SK-N-SH (cell line): ENCODE measurements at regions not wholly inside any gene's neighbourhood (a gene's known extent, or its start where the extent isn't known, plus 50 kb on each side); places are given as distances from the start of the nearest gene placed in this dataset.
A peak's percentile ranks its signal among the peaks of the same experiment; 100 is the strongest.

Source experiments
- CTCF ChIA-PET: fragments of 300-600, 350-600 bp; formaldehyde crosslinking; extraction: SDS; loops from one replicate; lab custom pipeline; 2021; lab: Yijun Ruan, JAX
- POLR2A ChIA-PET: fragments of 350-600 bp; sonication (Branson Sonifier 250); formaldehyde crosslinking; extraction: SDS; loops from one replicate; lab custom pipeline; 2020; ENCODE audit warnings: antibody characterized with exemption, inconsistent platforms; lab: Yijun Ruan, JAX
- DNase-seq: peaks from one replicate; pipeline ENCODE4 v3.0.0; 2012
- H2AFZ ChIP-seq: fragments of 200-600 bp; sonication (generic); 2 replicates; pipeline ENCODE4 v1.8.1; 2016; ENCODE audit warnings: antibody characterized with exemption, mild to moderate bottlenecking, low read depth
- H3F3A ChIP-seq: fragments of 200-600 bp; sonication (generic); replicated peaks from 2 replicates; pipeline ENCODE3; 2016; ENCODE audit warnings: antibody characterized with exemption, mild to moderate bottlenecking; ENCODE audit not compliant: insufficient read depth
- H3K27ac ChIP-seq, 2 experiments: fragments of 200-500 bp in 1 of 2; fragments of 200-600 bp in 1 of 2; sonication (Bioruptor generic) in 1 of 2; sonication (generic), shearing (Covaris generic) in 1 of 2; 2 replicates each; pipeline versions ENCODE4 v1.5.1 to v1.6.1; 2014 to 2016; ENCODE audit warnings: low read depth in 2 of 2, inconsistent platforms in 1 of 2, low read length in 1 of 2, mild to moderate bottlenecking in 1 of 2, mixed read lengths in 1 of 2
- H3K27me3 ChIP-seq: fragments of 200-600 bp; sonication (generic), shearing (Covaris generic); 2 replicates; pipeline ENCODE4 v1.6.1; 2016; ENCODE audit warnings: mixed run types; ENCODE audit not compliant: insufficient read depth
- H3K36me3 ChIP-seq, 2 experiments: fragments of 200-500 bp in 1 of 2; fragments of 200-600 bp in 1 of 2; sonication (Bioruptor generic) in 1 of 2; sonication (generic) in 1 of 2; replicated peaks in 1 of 2; 2 replicates each; pipeline versions ENCODE3 to v1.5.1; 2014 to 2016; ENCODE audit warnings: low read length in 1 of 2, mild to moderate bottlenecking in 1 of 2; ENCODE audit not compliant: insufficient read depth in 2 of 2, control insufficient read depth in 1 of 2
- H3K4me1 ChIP-seq, 2 experiments: fragments of 200-500 bp in 1 of 2; fragments of 200-600 bp in 1 of 2; sonication (Bioruptor generic) in 1 of 2; sonication (generic), shearing (Covaris generic) in 1 of 2; 2 replicates each; pipeline versions ENCODE4 v1.5.1 to v1.6.1; 2014 to 2016; ENCODE audit warnings: low read depth in 1 of 2, low read length in 1 of 2, mixed run types in 1 of 2; ENCODE audit not compliant: insufficient read depth in 2 of 2, control insufficient read depth in 1 of 2
- H3K4me2 ChIP-seq: fragments of 200-600 bp; sonication (generic), shearing (Covaris generic); 2 replicates; pipeline ENCODE4 v1.6.1; 2017; ENCODE audit warnings: mixed run types
- H3K4me3 ChIP-seq, 2 experiments: fragments of 200-500 bp in 1 of 2; fragments of 200-600 bp in 1 of 2; sonication (Bioruptor generic) in 1 of 2; sonication (generic), shearing (Covaris generic) in 1 of 2; 2 replicates each; pipeline versions ENCODE4 v1.5.1 to v1.8.1; 2014 to 2016; ENCODE audit warnings: low read depth in 2 of 2, inconsistent platforms in 1 of 2, low read length in 1 of 2, mild to moderate bottlenecking in 1 of 2, mixed read lengths in 1 of 2, moderate library complexity in 1 of 2
- H3K79me2 ChIP-seq: fragments of 200-600 bp; sonication (generic); 2 replicates; pipeline ENCODE4 v1.8.1; 2017; ENCODE audit warnings: mild to moderate bottlenecking; ENCODE audit not compliant: insufficient read depth
- H3K9ac ChIP-seq: fragments of 200-600 bp; sonication (generic); 2 replicates; pipeline ENCODE4 v1.6.1; 2017; ENCODE audit warnings: mixed run types
- H3K9me2 ChIP-seq: fragments of 200-600 bp; sonication (generic); 2 replicates; pipeline ENCODE4 v1.6.1; 2017; ENCODE audit warnings: mixed run types
- H3K9me3 ChIP-seq: fragments of 200-600 bp; sonication (generic); 2 replicates; pipeline ENCODE4 v1.6.1; 2017; ENCODE audit warnings: mixed run types, mild to moderate bottlenecking, moderate library complexity
- H4K20me1 ChIP-seq: fragments of 200-600 bp; sonication (generic); 2 replicates; pipeline ENCODE4 v1.6.1; 2017; ENCODE audit warnings: mild to moderate bottlenecking, mixed run types; ENCODE audit not compliant: insufficient read depth
- CTCF ChIP-seq: fragments of 200-600 bp; sonication (generic); IDR thresholded peaks from 2 replicates; pipeline ENCODE4 v1.6.1; 2017; ENCODE audit warnings: antibody characterized with exemption, mild to moderate bottlenecking, moderate library complexity
- ELF1 ChIP-seq: IDR thresholded peaks from 2 replicates; pipeline ENCODE4 v1.4.0; 2012
- EZH2phosphoT487 ChIP-seq: fragments of 200-600 bp; sonication (generic); IDR thresholded peaks from 2 replicates; pipeline ENCODE4 v1.6.1; 2017; ENCODE audit warnings: low read depth, mixed run types, mild to moderate bottlenecking, antibody characterized with exemption, moderate library complexity, borderline replicate concordance
- FOXJ3 ChIP-seq: sonication (generic); formaldehyde crosslinking; IDR thresholded peaks from 2 replicates; pipeline ENCODE4 v1.5.1; 2020; ENCODE audit warnings: mild to moderate bottlenecking, missing genetic modification reagents
- GATA2 ChIP-seq: sonication (generic); formaldehyde crosslinking; IDR thresholded peaks from 2 replicates; pipeline ENCODE4 v1.5.0; 2020; ENCODE audit warnings: mild to moderate bottlenecking, missing genetic modification reagents
- JUND ChIP-seq: IDR thresholded peaks from 2 replicates; pipeline ENCODE4 v1.4.0; 2012
- RFX5 ChIP-seq: IDR thresholded peaks from 2 replicates; pipeline ENCODE4 v1.6.1; 2012; ENCODE audit warnings: mild to moderate bottlenecking, improper control_type of control experiment, low read length
- RXRA ChIP-seq: IDR thresholded peaks from 2 replicates; pipeline ENCODE4 v1.4.0; 2012; ENCODE audit warnings: low read depth, mild to moderate bottlenecking, borderline replicate concordance
- TAF1 ChIP-seq: IDR thresholded peaks from 2 replicates; pipeline ENCODE4 v1.6.1; 2012; ENCODE audit warnings: low read depth, mild to moderate bottlenecking, low read length, moderate library complexity, borderline replicate concordance
- TEAD4 ChIP-seq: IDR thresholded peaks from 2 replicates; pipeline ENCODE4 v1.4.0; 2012; ENCODE audit warnings: mild to moderate bottlenecking, borderline replicate concordance; ENCODE audit not compliant: insufficient read depth
- USF2 ChIP-seq: fragments of 150-350 bp; IDR thresholded peaks from 2 replicates; pipeline ENCODE4 v1.6.1; 2017; ENCODE audit warnings: antibody characterized with exemption, low read length, low read depth, borderline replicate concordance
- WGBS: methylation state at CpG from one replicate; pipeline ENCODE4 v1.1.6; 2017; ENCODE audit warnings: low lambda C conversion rate; 5-methylcytosine and 5-hydroxymethylcytosine counted together
- TF ChIP-seq, protein P1 (sequence below): IDR thresholded peaks from 2 replicates; pipeline ENCODE4 v1.6.1; 2012; ENCODE audit warnings: mild to moderate bottlenecking, low read depth, low read length, moderate library complexity
- TF ChIP-seq, protein P2 (sequence below): IDR thresholded peaks from 2 replicates; pipeline ENCODE4; 2012

GRCh38 chr1:47644212-47644573, 206.3 kb downstream of the FOXD2 start:
- DNase-seq = peak; percentile 36
- Histone ChIP-seq H3K9me3 (no peaks in the 10 kb centered on the region), H3K4me2 (no peak overlapping the region), H2AFZ (no peak overlapping the region), H3K9me2 (no peaks in the 10 kb centered on the region), H3K27me3 (peaks cover 8% of the 10 kb centered on the region; the same call in 1 of the 2 replicates), H3K79me2 (no peaks in the 10 kb centered on the region), H4K20me1 (no peaks in the 10 kb centered on the region), H3K36me3 (no peaks in the 10 kb centered on the region), H3F3A (no peaks in the 10 kb centered on the region), H3K9ac (no peak overlapping the region), H3K4me3 (no peak overlapping the region), H3K4me1 (peaks cover 0 to 9% of the 10 kb centered on the region in 2 experiments; a peak in 1 of 4 replicates), H3K27ac (no peak overlapping the region)
- WGBS = 56% methylated on average over 5 of the region's 5 CpGs
- POLR2A ChIA-PET = no interaction called here
- CTCF ChIA-PET = interaction anchor here (0.9 to 1.1 kb wide), 2 partner anchors 61 to 213 kb away, joined by 3 to 4 read pairs; no protein-coding TSS in a partner anchor
- TF ChIP-seq FOXJ3 (CRISPR knock-in tag) (no peak), RFX5 (no peak), GATA2 (CRISPR knock-in tag) (no peak), JUND (no peak), EZH2phosphoT487 (no peak)
- TF ChIP-seq, protein P1, sequence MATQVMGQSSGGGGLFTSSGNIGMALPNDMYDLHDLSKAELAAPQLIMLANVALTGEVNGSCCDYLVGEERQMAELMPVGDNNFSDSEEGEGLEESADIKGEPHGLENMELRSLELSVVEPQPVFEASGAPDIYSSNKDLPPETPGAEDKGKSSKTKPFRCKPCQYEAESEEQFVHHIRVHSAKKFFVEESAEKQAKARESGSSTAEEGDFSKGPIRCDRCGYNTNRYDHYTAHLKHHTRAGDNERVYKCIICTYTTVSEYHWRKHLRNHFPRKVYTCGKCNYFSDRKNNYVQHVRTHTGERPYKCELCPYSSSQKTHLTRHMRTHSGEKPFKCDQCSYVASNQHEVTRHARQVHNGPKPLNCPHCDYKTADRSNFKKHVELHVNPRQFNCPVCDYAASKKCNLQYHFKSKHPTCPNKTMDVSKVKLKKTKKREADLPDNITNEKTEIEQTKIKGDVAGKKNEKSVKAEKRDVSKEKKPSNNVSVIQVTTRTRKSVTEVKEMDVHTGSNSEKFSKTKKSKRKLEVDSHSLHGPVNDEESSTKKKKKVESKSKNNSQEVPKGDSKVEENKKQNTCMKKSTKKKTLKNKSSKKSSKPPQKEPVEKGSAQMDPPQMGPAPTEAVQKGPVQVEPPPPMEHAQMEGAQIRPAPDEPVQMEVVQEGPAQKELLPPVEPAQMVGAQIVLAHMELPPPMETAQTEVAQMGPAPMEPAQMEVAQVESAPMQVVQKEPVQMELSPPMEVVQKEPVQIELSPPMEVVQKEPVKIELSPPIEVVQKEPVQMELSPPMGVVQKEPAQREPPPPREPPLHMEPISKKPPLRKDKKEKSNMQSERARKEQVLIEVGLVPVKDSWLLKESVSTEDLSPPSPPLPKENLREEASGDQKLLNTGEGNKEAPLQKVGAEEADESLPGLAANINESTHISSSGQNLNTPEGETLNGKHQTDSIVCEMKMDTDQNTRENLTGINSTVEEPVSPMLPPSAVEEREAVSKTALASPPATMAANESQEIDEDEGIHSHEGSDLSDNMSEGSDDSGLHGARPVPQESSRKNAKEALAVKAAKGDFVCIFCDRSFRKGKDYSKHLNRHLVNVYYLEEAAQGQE = no peak
- TF ChIP-seq, protein P2, sequence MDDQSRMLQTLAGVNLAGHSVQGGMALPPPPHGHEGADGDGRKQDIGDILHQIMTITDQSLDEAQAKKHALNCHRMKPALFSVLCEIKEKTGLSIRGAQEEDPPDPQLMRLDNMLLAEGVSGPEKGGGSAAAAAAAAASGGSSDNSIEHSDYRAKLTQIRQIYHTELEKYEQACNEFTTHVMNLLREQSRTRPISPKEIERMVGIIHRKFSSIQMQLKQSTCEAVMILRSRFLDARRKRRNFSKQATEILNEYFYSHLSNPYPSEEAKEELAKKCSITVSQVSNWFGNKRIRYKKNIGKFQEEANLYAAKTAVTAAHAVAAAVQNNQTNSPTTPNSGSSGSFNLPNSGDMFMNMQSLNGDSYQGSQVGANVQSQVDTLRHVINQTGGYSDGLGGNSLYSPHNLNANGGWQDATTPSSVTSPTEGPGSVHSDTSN = no peak

- Histone ChIP-seq H3K36me3 (no peaks in the 10 kb centered on the region), H3K27ac (no peak overlapping the region), H3K79me2 (no peaks in the 10 kb centered on the region), H3K9me3 (no peaks in the 10 kb centered on the region), H3F3A (peaks cover 3% of the 10 kb centered on the region), H3K27me3 (peaks cover 8% of the 10 kb centered on the region; the same call in 1 of the 2 replicates), H3K4me3 (no peak overlapping the region), H3K9ac (no peak overlapping the region), H3K4me1 (peaks cover 0 to 7% of the 10 kb centered on the region in 2 experiments; a peak in 1 of 4 replicates), H3K9me2 (no peaks in the 10 kb centered on the region), H2AFZ (no peak overlapping the region), H3K4me2 (no peak overlapping the region), H4K20me1 (no peaks in the 10 kb centered on the region)
- CTCF ChIA-PET = interaction anchor here (1.1 kb wide), 1 partner anchor 60 kb away, joined by 4 read pairs; no protein-coding TSS in a partner anchor
- WGBS = 42% methylated on average over 8 of the region's 8 CpGs
- POLR2A ChIA-PET = no interaction called here
- no peak for DNase-seq
- TF ChIP-seq USF2 = no peak
- TF ChIP-seq RXRA = no peak
- no peak for TF ChIP-seq TEAD4
- TF ChIP-seq CTCF = no peak
- TF ChIP-seq TAF1 = no peak
- no peak for TF ChIP-seq ELF1
Observed at GRCh38 chr1:47645151-47645550, 207.3 kb downstream of the FOXD2 start.
